Amniotic stem cell (primary cell): ENCODE measurements at regions not wholly inside any gene's neighbourhood (a gene's known extent, or its start where the extent isn't known, plus 50 kb on each side); places are given as distances from the start of the nearest gene placed in this dataset.

Source experiments
- DNase-seq: peaks from one replicate; lab custom pipeline; 2025; lab: John Stamatoyannopoulos, UW

- DNase-seq: no peak
These were observed 50.6 kb upstream of the TMEM244 start for GRCh38 chr6:129911732-129912131.
